Cerebellar cortex (tissue), 1 donor: ENCODE measurements at regions not wholly inside any gene's neighbourhood (a gene's known extent, or its start where the extent isn't known, plus 50 kb on each side); places are given as distances from the start of the nearest gene placed in this dataset.
"Not testable (repeated sequence)": the region's sequence is repeated elsewhere in the genome, so short reads cannot be mapped to it uniquely, and the experiment has no call there.

Source experiments
- DNase-seq: peaks from one replicate; pipeline ENCODE4 v3.0.0-alpha.2; 2015; ENCODE audit warnings: low spot score

GRCh38 chr1:115534106-115534505, 107.7 kb upstream of the VANGL1 start:
- no peak for DNase-seq

- DNase-seq, result no peak
These were observed 110.0 kb upstream of the VANGL1 start for GRCh38 chr1:115531631-115532264.

- DNase-seq, result no peak
These were observed 111.4 kb upstream of the VANGL1 start for GRCh38 chr1:115530407-115530806.

- DNase-seq, result no peak
These were observed 112.4 kb upstream of the VANGL1 start for GRCh38 chr1:115529216-115529897.

GRCh38 chr1:115528336-115528735, 113.4 kb upstream of the VANGL1 start:
- not testable (repeated sequence) for DNase-seq

GRCh38 chr1:115527746-115528145, 114.0 kb upstream of the VANGL1 start:
- no peak for DNase-seq

- DNase-seq, result no peak
These were observed 114.9 kb upstream of the VANGL1 start for GRCh38 chr1:115526900-115527299.

- no peak for DNase-seq
These were observed 117.5 kb upstream of the VANGL1 start for GRCh38 chr1:115524236-115524635.

GRCh38 chr1:115522386-115522785, 119.4 kb upstream of the VANGL1 start:
- no peak for DNase-seq

- no peak for DNase-seq
These were observed 126.5 kb upstream of the VANGL1 start for GRCh38 chr1:115515270-115515669.

- not testable (repeated sequence) for DNase-seq
These were observed 131.5 kb upstream of the VANGL1 start for GRCh38 chr1:115510226-115510625.

GRCh38 chr1:115507901-115508300, 133.9 kb upstream of the VANGL1 start:
- no peak for DNase-seq

- DNase-seq, result peak; percentile 3
These were observed 134.7 kb upstream of the VANGL1 start for GRCh38 chr1:115506924-115507589.

GRCh38 chr1:115506518-115506917, 135.3 kb upstream of the VANGL1 start:
- DNase-seq, result no peak

- no peak for DNase-seq
These were observed 136.6 kb upstream of the VANGL1 start for GRCh38 chr1:115505148-115505571.

GRCh38 chr1:115502183-115502582, 139.6 kb upstream of the VANGL1 start:
- not testable (repeated sequence) for DNase-seq

- DNase-seq, result no peak
These were observed 140.3 kb upstream of the VANGL1 start for GRCh38 chr1:115501476-115501875.

GRCh38 chr1:115499253-115499652, 142.5 kb upstream of the VANGL1 start:
- DNase-seq, result no peak

GRCh38 chr1:115496904-115497527, 144.8 kb upstream of the VANGL1 start:
- DNase-seq, result no peak

GRCh38 chr1:115495625-115496024, 146.1 kb upstream of the VANGL1 start:
- no peak for DNase-seq

GRCh38 chr1:115495111-115495510, 146.7 kb upstream of the VANGL1 start:
- no peak for DNase-seq

- no peak for DNase-seq
These were observed 147.9 kb upstream of the VANGL1 start for GRCh38 chr1:115493834-115494233.

GRCh38 chr1:115492880-115493279, 148.9 kb upstream of the VANGL1 start:
- DNase-seq, result no peak
